ENCODE measurements at regions not wholly inside any gene's neighbourhood (a gene's known extent, or its start where the extent isn't known, plus 50 kb on each side); places are given as distances from the start of the nearest gene placed in this dataset.

GRCh38 chr4:137638934-137639333 is 106.6 kb upstream of the PCDH18 start:
- Histone ChIP-seq H3K4me2 (no peak overlapping the region), H3K36me3 (no peaks in the 10 kb centered on the region), H3K9me3 (no peaks in the 10 kb centered on the region), H3K4me3 (no peak overlapping the region), H3K9ac (no peak overlapping the region), H3K27ac (no peak overlapping the region), H3K27me3 (no peaks in the 10 kb centered on the region), H4K20me1 (no peaks in the 10 kb centered on the region), H3K4me1 (no peaks in the 10 kb centered on the region)
- TF ChIP-seq Cebpa-rat (IDR thresholded peaks at IDR 0.05) = no peak

- Histone ChIP-seq H3K4me2 (no peak overlapping the region), H3K4me3 (no peak overlapping the region), H3K9me3 (no peaks in the 10 kb centered on the region), H3K27ac (no peak overlapping the region), H4K20me1 (no peaks in the 10 kb centered on the region), H3K27me3 (no peaks in the 10 kb centered on the region), H3K36me3 (no peaks in the 10 kb centered on the region), H3K9ac (no peak overlapping the region), H3K4me1 (no peaks in the 10 kb centered on the region)
- TF ChIP-seq Cebpa-rat (IDR thresholded peaks at IDR 0.05) = no peak
Measured at GRCh38 chr4:137635601-137636000, 103.3 kb upstream of the PCDH18 start.

GRCh38 chr4:137635108-137635507 is 102.8 kb upstream of the PCDH18 start:
- H3K4me3 ChIP-seq = no peak overlapping the region
- no peaks in the 10 kb centered on the region for H3K4me1 ChIP-seq
- H3K4me2 ChIP-seq = no peak overlapping the region
- no peak overlapping the region for H3K9ac ChIP-seq
- H4K20me1 ChIP-seq = no peaks in the 10 kb centered on the region
- no peak overlapping the region for H3K27ac ChIP-seq
- H3K27me3 ChIP-seq = no peaks in the 10 kb centered on the region
- H3K9me3 ChIP-seq = no peaks in the 10 kb centered on the region
- no peaks in the 10 kb centered on the region for H3K36me3 ChIP-seq
- TF ChIP-seq Cebpa-rat (IDR thresholded peaks at IDR 0.05) = no peak

- no peaks in the 10 kb centered on the region for H4K20me1 ChIP-seq
- no peak overlapping the region for H3K4me2 ChIP-seq
- H3K36me3 ChIP-seq = no peaks in the 10 kb centered on the region
- no peak overlapping the region for H3K27ac ChIP-seq
- no peaks in the 10 kb centered on the region for H3K27me3 ChIP-seq
- no peak overlapping the region for H3K9ac ChIP-seq
- no peaks in the 10 kb centered on the region for H3K4me1 ChIP-seq
- TF ChIP-seq Cebpa-rat (IDR thresholded peaks at IDR 0.05) = no peak
- H3K4me3 ChIP-seq = no peak overlapping the region
- no peaks in the 10 kb centered on the region for H3K9me3 ChIP-seq
Measured at GRCh38 chr4:137632842-137633241, 100.5 kb upstream of the PCDH18 start.

- Histone ChIP-seq H3K27ac (no peak overlapping the region), H3K4me2 (no peak overlapping the region), H3K27me3 (no peaks in the 10 kb centered on the region), H3K4me3 (no peak overlapping the region), H3K9me3 (no peaks in the 10 kb centered on the region), H3K36me3 (no peaks in the 10 kb centered on the region), H3K9ac (no peak overlapping the region), H3K4me1 (no peaks in the 10 kb centered on the region), H4K20me1 (no peaks in the 10 kb centered on the region)
- TF ChIP-seq Cebpa-rat (IDR thresholded peaks at IDR 0.05) = no peak
Measured at GRCh38 chr4:137631605-137632004, 99.3 kb upstream of the PCDH18 start.

DNA sequence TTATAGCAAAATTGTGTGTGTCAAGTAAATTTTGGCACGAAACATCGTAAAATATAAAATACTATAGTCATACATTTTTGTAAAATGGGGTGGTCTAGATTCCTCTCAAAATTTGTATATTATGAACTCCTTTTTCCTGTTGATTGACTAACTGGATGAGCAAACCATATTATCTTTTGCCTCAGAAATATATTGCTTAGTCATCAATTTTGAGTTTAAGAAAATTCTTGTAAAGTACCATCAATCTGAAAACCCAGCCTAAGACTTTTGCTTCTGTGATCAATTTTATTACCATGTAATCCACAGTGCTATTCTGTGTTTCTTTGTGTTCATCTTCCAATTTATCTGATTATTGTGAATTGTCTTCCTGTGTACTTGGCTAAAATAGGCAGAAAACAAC is 98.0 kb upstream of the PCDH18 start:
- Histone ChIP-seq H3K4me2 (no peak overlapping the region), H3K27me3 (no peaks in the 10 kb centered on the region), H3K4me1 (no peaks in the 10 kb centered on the region), H3K27ac (no peak overlapping the region), H3K36me3 (no peaks in the 10 kb centered on the region), H3K9me3 (no peaks in the 10 kb centered on the region), H3K9ac (no peak overlapping the region), H3K4me3 (no peak overlapping the region), H4K20me1 (no peaks in the 10 kb centered on the region)
- TF ChIP-seq Cebpa-rat (IDR thresholded peaks at IDR 0.05) = no peak

GRCh38 chr4:137627739-137628460 is 95.6 kb upstream of the PCDH18 start:
- no peak overlapping the region for H3K27ac ChIP-seq
- no peak for TF ChIP-seq Cebpa-rat (IDR thresholded peaks at IDR 0.05)

GRCh38 chr4:137626942-137627738 is 94.8 kb upstream of the PCDH18 start:
- H3K4me3 ChIP-seq = no peak overlapping the region
- H4K20me1 ChIP-seq = no peaks in the 10 kb centered on the region
- H3K4me1 ChIP-seq = no peaks in the 10 kb centered on the region
- no peaks in the 10 kb centered on the region for H3K9me3 ChIP-seq
- no peak overlapping the region for H3K4me2 ChIP-seq
- no peak for TF ChIP-seq Cebpa-rat (IDR thresholded peaks at IDR 0.05)
- no peaks in the 10 kb centered on the region for H3K27me3 ChIP-seq
- H3K9ac ChIP-seq = no peak overlapping the region
- no peak overlapping the region for H3K27ac ChIP-seq
- H3K36me3 ChIP-seq = no peaks in the 10 kb centered on the region

More at GRCh38 chr4:137627739-137628460, 95.6 kb upstream of the PCDH18 start:
- Histone ChIP-seq H4K20me1 (no peaks in the 10 kb centered on the region), H3K4me3 (no peak overlapping the region), H3K9me3 (no peaks in the 10 kb centered on the region), H3K36me3 (no peaks in the 10 kb centered on the region), H3K9ac (no peak overlapping the region), H3K4me1 (no peaks in the 10 kb centered on the region), H3K27me3 (no peaks in the 10 kb centered on the region), H3K4me2 (no peak overlapping the region)

- Histone ChIP-seq H3K27me3 (no peaks in the 10 kb centered on the region), H3K9ac (no peak overlapping the region), H3K4me3 (no peak overlapping the region), H3K36me3 (no peaks in the 10 kb centered on the region), H4K20me1 (no peaks in the 10 kb centered on the region), H3K27ac (no peak overlapping the region), H3K4me2 (no peak overlapping the region), H3K9me3 (no peaks in the 10 kb centered on the region), H3K4me1 (no peaks in the 10 kb centered on the region)
- no peak for TF ChIP-seq Cebpa-rat (IDR thresholded peaks at IDR 0.05)
Measured at GRCh38 chr4:137623013-137623412, 90.7 kb upstream of the PCDH18 start.

DNA sequence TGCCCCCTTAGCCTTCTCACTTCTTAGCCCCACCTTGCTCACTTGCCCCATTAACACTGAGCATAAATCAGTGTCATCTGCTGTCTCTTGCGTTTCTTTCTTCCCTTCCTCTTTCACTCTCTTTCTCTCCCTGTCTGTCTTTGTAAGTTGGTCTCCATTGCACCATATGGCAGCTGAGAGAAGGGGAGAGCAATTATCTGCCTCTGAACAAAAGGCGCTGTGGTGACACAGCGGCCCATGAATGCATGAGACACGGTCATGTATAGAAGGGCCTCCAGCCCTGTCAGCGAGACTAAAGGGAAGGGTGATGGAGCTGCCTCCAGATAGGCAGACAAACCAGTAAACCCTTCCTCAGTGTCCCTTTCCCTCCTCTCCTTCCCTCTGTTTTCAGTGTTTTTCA is 88.8 kb upstream of the PCDH18 start:
- Histone ChIP-seq H3K9ac (no peak overlapping the region), H3K4me1 (no peaks in the 10 kb centered on the region), H3K36me3 (no peaks in the 10 kb centered on the region), H4K20me1 (no peaks in the 10 kb centered on the region), H3K9me3 (no peaks in the 10 kb centered on the region), H3K4me3 (no peak overlapping the region), H3K27ac (no peak overlapping the region), H3K27me3 (no peaks in the 10 kb centered on the region), H3K4me2 (no peak overlapping the region)
- no peak for TF ChIP-seq Cebpa-rat (IDR thresholded peaks at IDR 0.05)
